ENCODE measurements at regions not wholly inside any gene's neighbourhood (a gene's known extent, or its start where the extent isn't known, plus 50 kb on each side); places are given as distances from the start of the nearest gene placed in this dataset.

DNA sequence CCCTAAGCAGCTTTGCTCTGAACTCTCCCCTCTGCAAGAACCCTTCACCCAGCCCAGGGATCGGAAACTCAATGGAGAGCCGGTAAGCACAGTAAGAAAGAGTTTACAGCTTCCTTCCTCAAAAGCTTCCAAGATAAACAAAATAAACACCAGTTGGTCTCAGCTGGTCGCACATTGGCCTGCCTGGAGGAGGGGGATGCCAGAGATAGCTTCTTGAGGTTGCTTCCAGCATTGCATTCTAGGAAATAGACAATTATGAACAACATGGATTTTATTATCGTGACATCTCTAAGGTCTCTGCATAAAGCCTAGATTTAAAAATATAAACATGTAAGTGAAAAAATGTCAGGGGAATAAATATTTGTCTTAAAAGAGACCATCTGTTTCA is 141.5 kb upstream of the PKDCC start (continued):
- TF ChIP-seq, protein P1, sequence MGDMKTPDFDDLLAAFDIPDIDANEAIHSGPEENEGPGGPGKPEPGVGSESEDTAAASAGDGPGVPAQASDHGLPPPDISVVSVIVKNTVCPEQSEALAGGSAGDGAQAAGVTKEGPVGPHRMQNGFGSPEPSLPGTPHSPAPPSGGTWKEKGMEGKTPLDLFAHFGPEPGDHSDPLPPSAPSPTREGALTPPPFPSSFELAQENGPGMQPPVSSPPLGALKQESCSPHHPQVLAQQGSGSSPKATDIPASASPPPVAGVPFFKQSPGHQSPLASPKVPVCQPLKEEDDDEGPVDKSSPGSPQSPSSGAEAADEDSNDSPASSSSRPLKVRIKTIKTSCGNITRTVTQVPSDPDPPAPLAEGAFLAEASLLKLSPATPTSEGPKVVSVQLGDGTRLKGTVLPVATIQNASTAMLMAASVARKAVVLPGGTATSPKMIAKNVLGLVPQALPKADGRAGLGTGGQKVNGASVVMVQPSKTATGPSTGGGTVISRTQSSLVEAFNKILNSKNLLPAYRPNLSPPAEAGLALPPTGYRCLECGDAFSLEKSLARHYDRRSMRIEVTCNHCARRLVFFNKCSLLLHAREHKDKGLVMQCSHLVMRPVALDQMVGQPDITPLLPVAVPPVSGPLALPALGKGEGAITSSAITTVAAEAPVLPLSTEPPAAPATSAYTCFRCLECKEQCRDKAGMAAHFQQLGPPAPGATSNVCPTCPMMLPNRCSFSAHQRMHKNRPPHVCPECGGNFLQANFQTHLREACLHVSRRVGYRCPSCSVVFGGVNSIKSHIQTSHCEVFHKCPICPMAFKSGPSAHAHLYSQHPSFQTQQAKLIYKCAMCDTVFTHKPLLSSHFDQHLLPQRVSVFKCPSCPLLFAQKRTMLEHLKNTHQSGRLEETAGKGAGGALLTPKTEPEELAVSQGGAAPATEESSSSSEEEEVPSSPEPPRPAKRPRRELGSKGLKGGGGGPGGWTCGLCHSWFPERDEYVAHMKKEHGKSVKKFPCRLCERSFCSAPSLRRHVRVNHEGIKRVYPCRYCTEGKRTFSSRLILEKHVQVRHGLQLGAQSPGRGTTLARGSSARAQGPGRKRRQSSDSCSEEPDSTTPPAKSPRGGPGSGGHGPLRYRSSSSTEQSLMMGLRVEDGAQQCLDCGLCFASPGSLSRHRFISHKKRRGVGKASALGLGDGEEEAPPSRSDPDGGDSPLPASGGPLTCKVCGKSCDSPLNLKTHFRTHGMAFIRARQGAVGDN (IDR thresholded peaks at IDR 0.05), result no peak
- TF ChIP-seq STAT1 (conservative IDR thresholded peaks at IDR 0.05) (no peak), ZNF274 (IDR thresholded peaks at IDR 0.05; ENCODE audit: insufficient read depth, insufficient read length) (no peak), CBFB (IDR thresholded peaks at IDR 0.05; ENCODE audit: low read depth) (no peak), HCFC1 (IDR thresholded peaks at IDR 0.05; ENCODE audit: low read length) (no peak), CREB1 (IDR thresholded peaks at IDR 0.05; ENCODE audit: low read depth) (no peak)

DNA sequence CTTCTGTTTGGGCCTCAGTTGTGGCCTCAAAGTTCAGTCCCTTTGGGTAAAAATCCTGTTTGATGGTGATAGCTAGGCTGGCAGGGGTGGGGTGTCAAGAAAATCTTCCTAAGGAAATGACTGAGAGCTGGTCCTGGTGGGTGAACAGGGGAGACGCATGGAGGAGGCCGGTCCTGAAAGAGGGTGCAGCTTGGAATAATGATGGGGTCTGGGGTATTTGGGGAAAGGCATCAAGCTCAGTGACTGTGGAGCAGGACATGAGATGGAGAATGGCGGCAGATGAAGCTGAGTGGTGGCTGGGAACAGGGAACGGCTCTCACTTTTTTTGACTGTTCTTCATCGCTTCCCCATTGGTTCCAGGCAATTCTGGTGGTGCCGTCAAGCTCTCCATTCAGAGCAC is 140.7 kb upstream of the PKDCC start:
- ATAC-seq, result no peak
- ChIA-PET POLR2A (no interaction called here), SMC1A (ENCODE audit: uncharacterized antibody, unreplicated experiment) (interaction anchor here (0.6 to 1.3 kb wide), 2 partner anchors 14 to 184 kb away, joined by 3 read pairs; no protein-coding TSS in a partner anchor), RAD21 (ENCODE audit: unreplicated experiment) (no interaction called here), CTCF (interaction anchor here (1.9 kb wide), 1 partner anchor 11 kb away, joined by 4 read pairs; no protein-coding TSS in a partner anchor)
- H3K4me1 ChIP-seq (ENCODE audit: control insufficient read depth, insufficient read depth, low read length), result no peaks in the 10 kb centered on the region
- peaks cover 0 to 1% of the 10 kb centered on the region in 2 experiments; a peak in 1 of 4 replicates for H3K27me3 ChIP-seq (replicated peaks in 1 of 2; ENCODE audit: control insufficient read depth in 2 of 2, insufficient read depth in 2 of 2, low read length in 1 of 2)
- H3K4me3 ChIP-seq, result no peak overlapping the region
- no peaks in the 10 kb centered on the region for H3K79me2 ChIP-seq (ENCODE audit: control insufficient read depth, insufficient read depth, low read length)
- H4K20me1 ChIP-seq (ENCODE audit: control insufficient read depth, insufficient read depth), result no peaks in the 10 kb centered on the region
- H3K9me3 ChIP-seq (replicated peaks; ENCODE audit: control insufficient read depth, insufficient read depth, low read length), result no peaks in the 10 kb centered on the region
- no peak for DNase-seq (ENCODE audit: low read depth, low spot score)
- FAIRE-seq, result no peak
- in situ Hi-C loops (cut with MboI) (no loop called here), intact Hi-C loops (cut with micrococcal nuclease; ENCODE audit: unreplicated experiment) (no loop called here)
- no peak overlapping the region for H3K4me2 ChIP-seq (ENCODE audit: control insufficient read depth, insufficient read depth)
- H2AFZ ChIP-seq (ENCODE audit: control insufficient read depth, low read depth, low read length), result no peak overlapping the region
- H3K9ac ChIP-seq (ENCODE audit: control insufficient read depth, insufficient read depth, low read length), result no peak overlapping the region
- whole genome bisulfite sequencing (ENCODE audit: insufficient coverage, insufficient replicate concordance, low lambda C conversion rate, missing lambda C conversion rate), result 68% methylated on average over 6 of the region's 6 CpGs
- H3K36me3 ChIP-seq (ENCODE audit: control insufficient read depth in 2 of 2, insufficient read depth in 2 of 2, low read length in 1 of 2), result no peaks in the 10 kb centered on the region
- TF ChIP-seq BMI1 (IDR thresholded peaks at IDR 0.05; ENCODE audit: borderline replicate concordance), result no peak
- TF ChIP-seq, protein P2, sequence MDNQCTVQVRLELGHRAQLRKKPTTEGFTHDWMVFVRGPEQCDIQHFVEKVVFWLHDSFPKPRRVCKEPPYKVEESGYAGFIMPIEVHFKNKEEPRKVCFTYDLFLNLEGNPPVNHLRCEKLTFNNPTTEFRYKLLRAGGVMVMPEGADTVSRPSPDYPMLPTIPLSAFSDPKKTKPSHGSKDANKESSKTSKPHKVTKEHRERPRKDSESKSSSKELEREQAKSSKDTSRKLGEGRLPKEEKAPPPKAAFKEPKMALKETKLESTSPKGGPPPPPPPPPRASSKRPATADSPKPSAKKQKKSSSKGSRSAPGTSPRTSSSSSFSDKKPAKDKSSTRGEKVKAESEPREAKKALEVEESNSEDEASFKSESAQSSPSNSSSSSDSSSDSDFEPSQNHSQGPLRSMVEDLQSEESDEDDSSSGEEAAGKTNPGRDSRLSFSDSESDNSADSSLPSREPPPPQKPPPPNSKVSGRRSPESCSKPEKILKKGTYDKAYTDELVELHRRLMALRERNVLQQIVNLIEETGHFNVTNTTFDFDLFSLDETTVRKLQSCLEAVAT (IDR thresholded peaks at IDR 0.05), result no peak
- no peak for TF ChIP-seq ZNF274 (IDR thresholded peaks at IDR 0.05; ENCODE audit: insufficient read depth, insufficient read length)
- TF ChIP-seq ATF7 (IDR thresholded peaks at IDR 0.05; ENCODE audit: low read depth), result no peak
- no peak for TF ChIP-seq SREBF2 (IDR thresholded peaks at IDR 0.05; ENCODE audit: low read length)
- TF ChIP-seq CHD4 (IDR thresholded peaks at IDR 0.05), result no peak
- no peak for TF ChIP-seq MXI1 (IDR thresholded peaks at IDR 0.05; ENCODE audit: low read depth, low read length)
- no peak for TF ChIP-seq RFX5 (IDR thresholded peaks at IDR 0.05; ENCODE audit: low read depth, low read length)
- no peak for TF ChIP-seq STAT3 (IDR thresholded peaks at IDR 0.05; ENCODE audit: low read depth, low read length)
- TF ChIP-seq POLR2AphosphoS2 (IDR thresholded peaks at IDR 0.05; ENCODE audit: low read depth, low read length), result no peak
- no peak for TF ChIP-seq SMARCA5 (IDR thresholded peaks at IDR 0.05)
- TF ChIP-seq BCL11A (IDR thresholded peaks at IDR 0.05; ENCODE audit: low read depth, low read length), result no peak
- TF ChIP-seq PAX8 (IDR thresholded peaks at IDR 0.05), result no peak
- TF ChIP-seq SMAD5 (IDR thresholded peaks at IDR 0.05; ENCODE audit: low read depth), result no peak
- BruUV-seq (replicated peaks), result no TSS peak
- H3K27ac ChIP-seq (ENCODE audit: control insufficient read depth, insufficient read depth), result no peak overlapping the region

All from GM12878 (cell line).